Progenitor cell of endocrine pancreas (in vitro differentiated cells): ENCODE measurements at regions not wholly inside any gene's neighbourhood (a gene's known extent, or its start where the extent isn't known, plus 50 kb on each side); places are given as distances from the start of the nearest gene placed in this dataset.

ENCODE experiments used
- DNase-seq: peaks from one replicate; pipeline ENCODE4 v3.0.0; 2021; ENCODE audit warnings: low spot score; ENCODE audit not compliant: unreplicated experiment
- H3K27ac Mint-ChIP-seq: 2 replicates; pipeline ENCODE4 v1.8.0; 2021; ENCODE audit warnings: mild to moderate bottlenecking, moderate library complexity, mixed read lengths
- H3K27me3 Mint-ChIP-seq: 2 replicates; pipeline ENCODE4 v1.8.0; 2021; ENCODE audit warnings: mixed read lengths
- H3K36me3 Mint-ChIP-seq: 2 replicates; pipeline ENCODE4 v1.8.0; 2022; ENCODE audit warnings: mixed read lengths; ENCODE audit not compliant: insufficient read depth
- H3K4me1 Mint-ChIP-seq: 2 replicates; pipeline ENCODE4 v1.8.0; 2021; ENCODE audit warnings: low read depth, mixed read lengths
- H3K4me3 Mint-ChIP-seq: 2 replicates; pipeline ENCODE4 v1.8.0; 2021; ENCODE audit warnings: low read depth, mild to moderate bottlenecking, moderate library complexity, mixed read lengths
- H3K9me3 Mint-ChIP-seq: 2 replicates; pipeline ENCODE4 v1.8.0; 2021; ENCODE audit warnings: low read depth, mixed read lengths
- CTCF ChIP-seq: fragments of 200-600 bp; sonication (generic); IDR thresholded peaks from one replicate; pipeline ENCODE4 v1.5.0; 2021; ENCODE audit warnings: antibody characterized with exemption, mild to moderate bottlenecking; ENCODE audit not compliant: unreplicated experiment

DNA sequence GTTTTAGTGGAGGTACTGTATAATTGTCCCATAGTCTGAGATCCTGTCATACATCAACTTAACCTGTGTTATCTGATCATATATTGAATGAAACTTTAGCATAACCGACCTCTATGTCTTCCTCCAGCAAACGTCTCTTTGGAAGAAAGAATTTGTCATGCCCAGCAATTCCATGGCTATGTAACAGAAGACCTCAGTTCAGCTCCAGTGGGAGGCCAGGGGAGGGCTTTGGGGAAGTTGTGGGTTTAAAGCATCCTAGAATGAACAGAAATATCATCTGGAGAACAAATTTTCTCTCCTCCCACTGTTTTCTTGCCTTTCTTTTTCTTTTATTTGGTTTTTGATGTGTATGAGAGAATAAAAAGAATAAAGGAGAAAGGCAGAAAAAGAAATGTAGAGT is 164.5 kb downstream of the GAS1 start:
- DNase-seq = no peak
- peaks cover 2% of the 10 kb centered on the region for H3K4me1 Mint-ChIP-seq
- no peak overlapping the region for H3K27ac Mint-ChIP-seq
- no peak overlapping the region for H3K4me3 Mint-ChIP-seq
- TF ChIP-seq CTCF = no peak
- no peaks in the 10 kb centered on the region for H3K9me3 Mint-ChIP-seq
- no peaks in the 10 kb centered on the region for H3K36me3 Mint-ChIP-seq
- peaks cover 22% of the 10 kb centered on the region for H3K27me3 Mint-ChIP-seq

- no peak overlapping the region for H3K4me3 Mint-ChIP-seq
- H3K27me3 Mint-ChIP-seq = peaks cover 7% of the 10 kb centered on the region
- DNase-seq = no peak
- no peak for TF ChIP-seq CTCF
- H3K27ac Mint-ChIP-seq = no peak overlapping the region
- H3K9me3 Mint-ChIP-seq = no peaks in the 10 kb centered on the region
- H3K4me1 Mint-ChIP-seq = no peaks in the 10 kb centered on the region
- H3K36me3 Mint-ChIP-seq = no peaks in the 10 kb centered on the region
Observed at GRCh38 chr9:86778761-86779160, 168.5 kb downstream of the GAS1 start.

DNA sequence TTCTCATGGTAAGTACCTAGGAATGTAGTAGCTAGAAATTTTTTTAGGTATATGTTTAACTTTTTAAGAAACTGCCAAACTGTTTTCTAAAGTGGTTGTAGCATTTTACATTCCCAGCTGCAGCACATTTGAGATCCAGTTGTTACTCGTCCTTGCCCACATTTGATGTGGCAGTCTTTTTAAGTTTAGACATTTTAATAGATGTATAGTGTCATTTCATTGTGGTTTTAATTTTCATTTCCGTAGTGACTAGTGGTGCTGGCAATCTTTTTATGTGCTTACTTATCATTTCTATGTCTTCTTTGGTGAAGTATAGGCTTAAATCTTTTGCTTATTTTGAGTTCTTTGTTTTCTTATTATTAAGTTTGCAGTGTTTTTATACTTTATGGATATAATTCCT is 171.6 kb downstream of the GAS1 start:
- Mint-ChIP-seq H3K27me3 (peaks cover 9% of the 10 kb centered on the region), H3K4me1 (no peaks in the 10 kb centered on the region), H3K27ac (no peak overlapping the region), H3K4me3 (no peak overlapping the region), H3K36me3 (no peaks in the 10 kb centered on the region), H3K9me3 (no peaks in the 10 kb centered on the region)
- TF ChIP-seq CTCF = no peak
- DNase-seq = no peak

- Mint-ChIP-seq H3K9me3 (no peaks in the 10 kb centered on the region), H3K27ac (no peak overlapping the region), H3K36me3 (no peaks in the 10 kb centered on the region), H3K4me1 (peaks cover 2% of the 10 kb centered on the region), H3K27me3 (peaks cover 9% of the 10 kb centered on the region), H3K4me3 (no peak overlapping the region)
- TF ChIP-seq CTCF = no peak
- DNase-seq = no peak
Observed at GRCh38 chr9:86774116-86774515, 173.2 kb downstream of the GAS1 start.

DNA sequence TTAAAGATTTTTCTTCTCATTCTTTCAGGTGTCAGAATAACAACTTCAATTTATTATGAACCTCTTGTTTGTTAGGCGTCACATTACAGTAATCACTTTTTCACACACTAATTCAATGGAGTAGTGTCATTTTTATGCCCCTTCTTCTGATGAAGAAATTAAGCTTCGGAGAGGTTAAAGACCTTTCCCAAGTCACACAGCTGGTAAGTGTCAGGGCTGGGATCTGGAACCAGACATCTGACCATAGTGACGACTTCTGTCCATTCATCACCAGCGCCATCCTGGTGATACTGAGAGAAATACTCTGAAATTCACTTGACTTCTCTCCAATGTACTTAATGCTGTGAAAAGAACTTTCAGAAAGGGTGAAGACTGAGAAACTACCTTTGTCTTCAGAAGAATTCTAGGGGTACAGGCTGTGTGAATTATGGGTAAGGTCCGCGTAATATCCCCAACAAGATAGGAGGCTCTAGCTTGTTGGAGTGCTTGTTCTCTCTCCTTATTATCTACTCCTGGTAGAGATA is 173.8 kb downstream of the GAS1 start:
- no peak for DNase-seq
- no peak overlapping the region for H3K4me3 Mint-ChIP-seq
- H3K36me3 Mint-ChIP-seq = no peaks in the 10 kb centered on the region
- no peak overlapping the region for H3K27ac Mint-ChIP-seq
- peaks cover 2% of the 10 kb centered on the region for H3K4me1 Mint-ChIP-seq
- no peaks in the 10 kb centered on the region for H3K9me3 Mint-ChIP-seq
- H3K27me3 Mint-ChIP-seq = peaks cover 9% of the 10 kb centered on the region
- TF ChIP-seq CTCF = no peak
